ENCODE measurements at regions not wholly inside any gene's neighbourhood (a gene's known extent, or its start where the extent isn't known, plus 50 kb on each side); places are given as distances from the start of the nearest gene placed in this dataset.

GRCh38 chr11:10358696-10359095, 53.8 kb downstream of the ADM start:
- DNase-seq = no peak

GRCh38 chr11:10359171-10359570, 54.3 kb downstream of the ADM start:
- no peak for DNase-seq

- DNase-seq = no peak
Measured at GRCh38 chr11:10360835-10361234, 56.0 kb downstream of the ADM start.

- DNase-seq = no peak
Measured at GRCh38 chr11:10365045-10365444, 60.2 kb downstream of the ADM start.

GRCh38 chr11:10366568-10367331, 61.9 kb downstream of the ADM start:
- peak; percentile 58 to 79 (median 61) for DNase-seq

- no peak for DNase-seq
Measured at GRCh38 chr11:10371926-10372641, 67.2 kb downstream of the ADM start.

- peak; percentile 4 to 84 (median 65) for DNase-seq
Measured at GRCh38 chr11:10373340-10373739, 68.5 kb downstream of the ADM start.

- no peak for DNase-seq
Measured at GRCh38 chr11:10373929-10374328, 69.1 kb downstream of the ADM start.

GRCh38 chr11:10374386-10374785, 69.5 kb downstream of the ADM start:
- no peak for DNase-seq

- DNase-seq = no peak
Measured at GRCh38 chr11:10375280-10375971, 70.6 kb downstream of the ADM start.

- no peak for DNase-seq
Measured at GRCh38 chr11:10376061-10376460, 71.2 kb downstream of the ADM start.

GRCh38 chr11:10377183-10377582, 72.3 kb downstream of the ADM start:
- no peak for DNase-seq

- no peak for DNase-seq
Measured at GRCh38 chr11:10378362-10378761, 73.5 kb downstream of the ADM start.

- DNase-seq = no peak
Measured at GRCh38 chr11:10379022-10379421, 74.1 kb downstream of the ADM start.

- no peak for DNase-seq
Measured at GRCh38 chr11:10379426-10379825, 74.6 kb downstream of the ADM start.

- peak in 2 of 3 experiments; percentile 22 to 57 for DNase-seq
Measured at GRCh38 chr11:10379871-10380568, 75.0 kb upstream of the AMPD3 start.

GRCh38 chr11:10380921-10381320, 74.1 kb upstream of the AMPD3 start:
- no peak for DNase-seq

GRCh38 chr11:10381736-10382135, 73.3 kb upstream of the AMPD3 start:
- no peak for DNase-seq

GRCh38 chr11:10382518-10382917, 72.5 kb upstream of the AMPD3 start:
- DNase-seq = no peak

GRCh38 chr11:10385696-10386095, 69.4 kb upstream of the AMPD3 start:
- no peak for DNase-seq

GRCh38 chr11:10386361-10386760, 68.7 kb upstream of the AMPD3 start:
- no peak for DNase-seq

- DNase-seq = no peak
Measured at GRCh38 chr11:10386861-10387205, 68.2 kb upstream of the AMPD3 start.

Measured in NCI-H1417 (cell line).